ENCODE measurements at regions not wholly inside any gene's neighbourhood (a gene's known extent, or its start where the extent isn't known, plus 50 kb on each side); places are given as distances from the start of the nearest gene placed in this dataset.

- Histone ChIP-seq H3K27me3 (replicated peaks) (no peaks in the 10 kb centered on the region), H3K4me1 (replicated peaks) (no peaks in the 10 kb centered on the region), H3K4me3 (no peak overlapping the region), H3K9me3 (replicated peaks) (no peaks in the 10 kb centered on the region), H3K36me3 (no peaks in the 10 kb centered on the region), H3K27ac (no peak overlapping the region)
- DNase-seq (ENCODE audit: low read depth in 1 of 2, low spot score in 2 of 2): no peak
These were observed 101.9 kb upstream of the ROBO1 start for GRCh38 chr3:79869461-79870312.

GRCh38 chr3:79866162-79866561, 98.4 kb upstream of the ROBO1 start:
- Histone ChIP-seq H3K4me3 (no peak overlapping the region), H3K27me3 (replicated peaks) (no peaks in the 10 kb centered on the region), H3K27ac (no peak overlapping the region), H3K36me3 (no peaks in the 10 kb centered on the region), H3K9me3 (replicated peaks) (no peaks in the 10 kb centered on the region), H3K4me1 (replicated peaks) (no peaks in the 10 kb centered on the region)
- no peak for DNase-seq (ENCODE audit: low read depth in 1 of 2, low spot score in 2 of 2)

- no peak for DNase-seq (ENCODE audit: low read depth in 1 of 2, low spot score in 2 of 2)
- Histone ChIP-seq H3K4me3 (no peak overlapping the region), H3K4me1 (replicated peaks) (no peaks in the 10 kb centered on the region), H3K9me3 (replicated peaks) (no peaks in the 10 kb centered on the region), H3K36me3 (no peaks in the 10 kb centered on the region), H3K27me3 (replicated peaks) (no peaks in the 10 kb centered on the region), H3K27ac (no peak overlapping the region)
These were observed 96.3 kb upstream of the ROBO1 start for GRCh38 chr3:79864077-79864476.

GRCh38 chr3:79848876-79849275, 81.1 kb upstream of the ROBO1 start:
- H3K27me3 ChIP-seq (replicated peaks): no peaks in the 10 kb centered on the region
- no peak overlapping the region for H3K4me3 ChIP-seq
- H3K4me1 ChIP-seq (replicated peaks): no peaks in the 10 kb centered on the region
- DNase-seq (ENCODE audit: low read depth in 1 of 2, low spot score in 2 of 2): no peak
- no peak overlapping the region for H3K27ac ChIP-seq
- no peaks in the 10 kb centered on the region for H3K9me3 ChIP-seq (replicated peaks)
- H3K36me3 ChIP-seq: no peaks in the 10 kb centered on the region

DNA sequence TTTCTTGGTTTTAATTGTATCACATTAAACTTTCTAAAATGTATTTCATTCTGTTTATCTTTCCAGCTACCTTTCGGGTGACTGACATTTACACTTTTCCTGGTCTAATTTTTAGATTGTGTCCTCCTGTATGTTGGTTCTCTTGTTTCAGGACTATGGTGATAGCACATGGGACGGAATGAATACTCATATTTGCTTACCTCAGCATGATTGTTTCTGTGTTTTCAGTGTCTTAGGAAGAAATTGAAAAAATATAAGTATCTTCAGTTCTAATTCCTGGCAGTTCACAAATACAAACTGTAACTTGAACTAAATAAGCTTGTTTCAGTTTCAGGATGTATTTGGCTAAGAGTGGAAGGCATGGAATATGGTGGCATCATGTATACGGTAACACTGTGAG, 80.1 kb upstream of the ROBO1 start:
- no peak for DNase-seq (ENCODE audit: low read depth in 1 of 2, low spot score in 2 of 2)
- Histone ChIP-seq H3K27ac (no peak overlapping the region), H3K9me3 (replicated peaks) (no peaks in the 10 kb centered on the region), H3K36me3 (no peaks in the 10 kb centered on the region), H3K4me1 (replicated peaks) (no peaks in the 10 kb centered on the region), H3K27me3 (replicated peaks) (no peaks in the 10 kb centered on the region), H3K4me3 (no peak overlapping the region)

- Histone ChIP-seq H3K27ac (no peak overlapping the region), H3K9me3 (replicated peaks) (no peaks in the 10 kb centered on the region), H3K4me1 (replicated peaks) (no peaks in the 10 kb centered on the region), H3K27me3 (replicated peaks) (no peaks in the 10 kb centered on the region), H3K36me3 (no peaks in the 10 kb centered on the region), H3K4me3 (no peak overlapping the region)
- no peak for DNase-seq (ENCODE audit: low read depth in 1 of 2, low spot score in 2 of 2)
These were observed 78.5 kb upstream of the ROBO1 start for GRCh38 chr3:79846148-79846933.

DNA sequence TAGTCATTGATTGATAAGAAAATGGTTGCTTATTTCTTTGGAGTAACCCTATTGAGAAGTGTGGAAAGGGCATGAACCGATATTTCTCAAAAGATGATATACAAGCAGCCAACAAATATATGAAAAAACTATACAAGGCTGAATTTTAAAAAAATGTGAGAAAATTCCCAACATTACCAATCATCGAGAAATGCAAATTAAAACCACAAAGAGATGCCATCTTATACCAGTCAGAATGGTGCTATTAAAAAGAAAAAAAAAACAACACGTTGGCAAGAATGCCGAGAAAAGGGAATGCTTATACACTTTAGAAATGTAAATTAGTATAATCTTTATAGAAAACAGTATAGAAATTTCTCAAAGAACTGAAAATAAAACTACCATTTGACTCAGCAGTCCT, 77.7 kb upstream of the ROBO1 start:
- no peaks in the 10 kb centered on the region for H3K9me3 ChIP-seq (replicated peaks)
- no peak overlapping the region for H3K4me3 ChIP-seq
- H3K27ac ChIP-seq: no peak overlapping the region
- DNase-seq (ENCODE audit: low read depth in 1 of 2, low spot score in 2 of 2): no peak
- H3K36me3 ChIP-seq: no peaks in the 10 kb centered on the region
- H3K27me3 ChIP-seq (replicated peaks): no peaks in the 10 kb centered on the region
- no peaks in the 10 kb centered on the region for H3K4me1 ChIP-seq (replicated peaks)

DNA sequence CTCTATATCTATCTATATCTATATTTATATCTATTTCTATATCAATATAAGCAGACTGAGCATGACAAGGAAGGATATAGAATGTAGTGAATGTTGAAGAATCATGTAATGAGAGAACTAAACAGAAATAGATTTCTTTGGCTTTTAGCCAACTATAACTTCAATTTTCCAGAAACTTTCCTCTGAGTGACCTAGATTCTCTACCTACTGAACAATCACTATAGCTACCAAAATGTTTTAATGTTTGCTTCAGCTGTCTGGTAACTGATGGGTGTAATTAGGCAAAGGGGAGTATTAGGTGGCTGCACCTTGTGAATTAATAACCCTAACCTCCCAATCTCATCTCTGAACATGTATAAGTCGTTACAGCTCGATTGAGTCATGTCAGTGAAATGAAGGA, 76.4 kb upstream of the ROBO1 start:
- no peaks in the 10 kb centered on the region for H3K27me3 ChIP-seq (replicated peaks)
- no peak overlapping the region for H3K27ac ChIP-seq
- DNase-seq (ENCODE audit: low read depth in 1 of 2, low spot score in 2 of 2): no peak
- no peak overlapping the region for H3K4me3 ChIP-seq
- H3K36me3 ChIP-seq: no peaks in the 10 kb centered on the region
- no peaks in the 10 kb centered on the region for H3K4me1 ChIP-seq (replicated peaks)
- no peaks in the 10 kb centered on the region for H3K9me3 ChIP-seq (replicated peaks)

DNA sequence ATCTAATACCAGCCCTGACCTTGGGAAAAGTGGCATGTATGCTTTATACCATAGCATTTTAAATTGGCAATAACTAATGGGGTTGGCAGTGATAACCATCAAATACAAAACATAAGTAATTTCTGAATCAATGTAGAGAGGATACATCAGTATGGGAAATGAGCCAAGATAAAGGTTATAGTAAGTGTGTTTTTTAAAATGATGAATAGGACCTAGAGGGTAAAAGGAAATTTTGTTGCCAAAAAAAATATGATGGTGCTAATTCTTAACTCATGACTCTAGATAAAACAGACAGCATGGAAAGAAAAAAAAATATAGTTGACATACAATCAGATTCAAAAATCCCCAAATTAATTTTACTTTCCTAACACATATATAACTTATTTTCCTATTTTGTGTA, 75.4 kb upstream of the ROBO1 start:
- Histone ChIP-seq H3K4me1 (replicated peaks) (no peaks in the 10 kb centered on the region), H3K27me3 (replicated peaks) (no peaks in the 10 kb centered on the region), H3K36me3 (no peaks in the 10 kb centered on the region), H3K27ac (no peak overlapping the region), H3K4me3 (no peak overlapping the region), H3K9me3 (replicated peaks) (no peaks in the 10 kb centered on the region)
- no peak for DNase-seq (ENCODE audit: low read depth in 1 of 2, low spot score in 2 of 2)

DNA sequence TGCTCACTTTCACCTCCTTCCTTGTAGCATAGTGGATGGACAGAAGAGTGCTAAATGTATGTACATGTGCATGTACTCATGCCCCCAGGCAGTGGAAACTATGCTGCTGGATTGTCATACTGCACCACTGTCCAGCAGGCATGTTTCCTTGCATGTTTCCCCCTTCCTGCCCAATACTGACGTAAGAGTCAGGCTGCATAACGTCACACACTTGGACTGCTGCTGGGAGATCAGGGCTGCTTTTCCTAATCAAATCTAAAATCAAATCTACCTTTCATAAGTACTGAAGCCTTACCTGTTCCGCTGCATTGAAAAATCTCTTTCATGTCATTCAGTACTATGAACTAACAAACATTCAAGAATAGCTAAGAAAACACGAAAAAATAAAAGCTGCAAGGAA, 67.9 kb upstream of the ROBO1 start:
- Histone ChIP-seq H3K9me3 (replicated peaks) (no peaks in the 10 kb centered on the region), H3K27me3 (replicated peaks) (no peaks in the 10 kb centered on the region), H3K27ac (no peak overlapping the region), H3K4me1 (replicated peaks) (no peaks in the 10 kb centered on the region), H3K4me3 (no peak overlapping the region), H3K36me3 (no peaks in the 10 kb centered on the region)
- DNase-seq (ENCODE audit: low read depth in 1 of 2, low spot score in 2 of 2): no peak

GRCh38 chr3:79824166-79824565, 56.4 kb upstream of the ROBO1 start:
- no peaks in the 10 kb centered on the region for H3K36me3 ChIP-seq
- no peaks in the 10 kb centered on the region for H3K9me3 ChIP-seq (replicated peaks)
- H3K4me3 ChIP-seq: no peak overlapping the region
- H3K27me3 ChIP-seq (replicated peaks): no peaks in the 10 kb centered on the region
- DNase-seq (ENCODE audit: low read depth in 1 of 2, low spot score in 2 of 2): no peak
- no peaks in the 10 kb centered on the region for H3K4me1 ChIP-seq (replicated peaks)
- H3K27ac ChIP-seq: no peak overlapping the region

- Histone ChIP-seq H3K4me3 (no peak overlapping the region), H3K9me3 (replicated peaks) (no peaks in the 10 kb centered on the region), H3K4me1 (replicated peaks) (no peaks in the 10 kb centered on the region), H3K27ac (no peak overlapping the region), H3K36me3 (no peaks in the 10 kb centered on the region), H3K27me3 (replicated peaks) (no peaks in the 10 kb centered on the region)
- DNase-seq (ENCODE audit: low read depth in 1 of 2, low spot score in 2 of 2): no peak
These were observed 54.3 kb upstream of the ROBO1 start for GRCh38 chr3:79822076-79822475.

GRCh38 chr3:79820089-79820488, 52.3 kb upstream of the ROBO1 start:
- Histone ChIP-seq H3K36me3 (no peaks in the 10 kb centered on the region), H3K4me3 (no peak overlapping the region), H3K27ac (no peak overlapping the region), H3K9me3 (replicated peaks) (no peaks in the 10 kb centered on the region), H3K4me1 (replicated peaks) (no peaks in the 10 kb centered on the region), H3K27me3 (replicated peaks) (no peaks in the 10 kb centered on the region)
- no peak for DNase-seq (ENCODE audit: low read depth in 1 of 2, low spot score in 2 of 2)

- Histone ChIP-seq H3K4me3 (no peak overlapping the region), H3K9me3 (replicated peaks) (no peaks in the 10 kb centered on the region), H3K36me3 (no peaks in the 10 kb centered on the region), H3K27ac (no peak overlapping the region), H3K27me3 (replicated peaks) (no peaks in the 10 kb centered on the region), H3K4me1 (replicated peaks) (no peaks in the 10 kb centered on the region)
- no peak for DNase-seq (ENCODE audit: low read depth in 1 of 2, low spot score in 2 of 2)
These were observed 50.2 kb upstream of the ROBO1 start for GRCh38 chr3:79818015-79818414.
